HEK293 (cell line): ENCODE measurements at regions not wholly inside any gene's neighbourhood (a gene's known extent, or its start where the extent isn't known, plus 50 kb on each side); places are given as distances from the start of the nearest gene placed in this dataset.

ENCODE experiments used
- CTCF ChIA-PET: fragments of 350-600 bp; formaldehyde crosslinking; extraction: SDS; loops from one replicate; lab custom pipeline; 2021; ENCODE audit warnings: antibody characterized with exemption; lab: Yijun Ruan, JAX
- POLR2A ChIA-PET: fragments of 300-600 bp; formaldehyde crosslinking; extraction: SDS; loops from one replicate; lab custom pipeline; 2020; ENCODE audit warnings: antibody characterized with exemption, inconsistent platforms; lab: Yijun Ruan, JAX
- H3K27ac ChIP-seq: fragments of 200-500 bp; sonication (Bioruptor generic); 2 replicates; pipeline ENCODE4 v1.5.1; 2014; ENCODE audit warnings: low read depth, low read length, control low read depth, inconsistent platforms; ENCODE audit errors: extremely low read depth
- H3K36me3 ChIP-seq, 2 experiments: fragments of 200-500 bp in 1 of 2; sonication (Bioruptor generic) in 1 of 2; 1 replicate in 1 of 2; 2 replicates in 1 of 2; pipeline ENCODE4 v1.5.1; 2014 to 2017; ENCODE audit warnings: inconsistent platforms in 2 of 2, low read length in 2 of 2; ENCODE audit not compliant: control insufficient read depth in 2 of 2, insufficient read depth in 1 of 2
- H3K4me1 ChIP-seq: fragments of 200-500 bp; sonication (Bioruptor generic); 2 replicates; pipeline ENCODE4 v1.5.1; 2014; ENCODE audit warnings: mild to moderate bottlenecking, low read length, inconsistent platforms; ENCODE audit not compliant: control insufficient read depth, insufficient read depth
- H3K4me3 ChIP-seq: 2 replicates; pipeline ENCODE4 v1.5.1; 2011; ENCODE audit warnings: low read depth, mild to moderate bottlenecking, control low read depth, low read length, moderate library complexity
- H3K9me3 ChIP-seq: fragments of 200-500 bp; sonication (Bioruptor generic); 2 replicates; pipeline ENCODE4 v1.5.1; 2014; ENCODE audit warnings: low read depth, low read length, inconsistent platforms; ENCODE audit not compliant: control insufficient read depth, insufficient read depth
- FEZF1 ChIP-seq: fragments of 450-650 bp; formaldehyde crosslinking; IDR thresholded peaks from 2 replicates; pipeline ENCODE4 v1.5.1; 2016; ENCODE audit warnings: missing biosample characterization, missing genetic modification characterization
- OVOL3 ChIP-seq: fragments of 450-650 bp; formaldehyde crosslinking; IDR thresholded peaks from 2 replicates; pipeline ENCODE4 v1.5.1; 2016; ENCODE audit warnings: missing biosample characterization, missing genetic modification characterization
- PRDM6 ChIP-seq: fragments of 450-650 bp; formaldehyde crosslinking; IDR thresholded peaks from 2 replicates; pipeline ENCODE4 v1.5.1; 2017; ENCODE audit warnings: missing biosample characterization, missing genetic modification characterization
- RBAK ChIP-seq: fragments of 450-650 bp; formaldehyde crosslinking; IDR thresholded peaks from 2 replicates; pipeline ENCODE4 v1.5.1; 2016; ENCODE audit warnings: missing biosample characterization, missing genetic modification characterization
- SP2 ChIP-seq: fragments of 450-650 bp; formaldehyde crosslinking; IDR thresholded peaks from 2 replicates; pipeline ENCODE4 v1.5.1; 2016; ENCODE audit warnings: missing biosample characterization, missing genetic modification characterization
- TCF7L2 ChIP-seq: IDR thresholded peaks from 2 replicates; pipeline ENCODE4 v1.6.1; 2011; ENCODE audit warnings: low read depth, mild to moderate bottlenecking, inconsistent platforms, low read length, moderate library complexity, borderline replicate concordance
- ZBTB1 ChIP-seq: fragments of 450-650 bp; formaldehyde crosslinking; IDR thresholded peaks from 2 replicates; pipeline ENCODE4 v1.5.1; 2016; ENCODE audit warnings: missing biosample characterization, missing genetic modification characterization
- ZNF138 ChIP-seq: fragments of 450-650 bp; formaldehyde crosslinking; IDR thresholded peaks from 2 replicates; pipeline ENCODE4 v1.5.1; 2016; ENCODE audit warnings: missing biosample characterization, missing genetic modification characterization, borderline replicate concordance
- ZNF155 ChIP-seq: fragments of 450-650 bp; formaldehyde crosslinking; IDR thresholded peaks from 2 replicates; pipeline ENCODE4 v1.5.1; 2016; ENCODE audit warnings: missing biosample characterization, missing genetic modification characterization
- ZNF16 ChIP-seq: fragments of 450-650 bp; formaldehyde crosslinking; IDR thresholded peaks from 2 replicates; pipeline ENCODE4 v1.5.1; 2016; ENCODE audit warnings: low read depth, missing biosample characterization, missing genetic modification characterization
- ZNF221 ChIP-seq: fragments of 450-650 bp; formaldehyde crosslinking; IDR thresholded peaks from 2 replicates; pipeline ENCODE4 v1.5.1; 2017; ENCODE audit warnings: missing biosample characterization, missing genetic modification characterization, borderline replicate concordance
- ZNF292 ChIP-seq: fragments of 450-650 bp; formaldehyde crosslinking; IDR thresholded peaks from 2 replicates; pipeline ENCODE4 v1.5.1; 2016; ENCODE audit warnings: low read depth, missing biosample characterization, missing genetic modification characterization, borderline replicate concordance
- ZNF366 ChIP-seq: fragments of 450-650 bp; formaldehyde crosslinking; conservative IDR thresholded peaks from 2 replicates; pipeline ENCODE4 v1.5.1; 2016; ENCODE audit warnings: missing biosample characterization, missing genetic modification characterization
- ZNF426 ChIP-seq: fragments of 450-650 bp; formaldehyde crosslinking; IDR thresholded peaks from 2 replicates; pipeline ENCODE4 v1.5.1; 2017; ENCODE audit warnings: missing biosample characterization, missing genetic modification characterization, mild to moderate bottlenecking, inconsistent platforms, moderate library complexity
- ZNF488 ChIP-seq: fragments of 450-650 bp; formaldehyde crosslinking; IDR thresholded peaks from 2 replicates; pipeline ENCODE4 v1.5.1; 2016; ENCODE audit warnings: missing biosample characterization, missing genetic modification characterization
- ZNF596 ChIP-seq: fragments of 450-650 bp; IDR thresholded peaks from 2 replicates; pipeline ENCODE4 v1.5.0; 2018; ENCODE audit warnings: missing biosample characterization, mild to moderate bottlenecking, missing genetic modification characterization, moderate library complexity
- ZNF600 ChIP-seq: fragments of 450-650 bp; formaldehyde crosslinking; IDR thresholded peaks from 2 replicates; pipeline ENCODE4 v1.5.1; 2016; ENCODE audit warnings: missing biosample characterization, missing genetic modification characterization
- ZNF624 ChIP-seq: fragments of 450-650 bp; formaldehyde crosslinking; IDR thresholded peaks from 2 replicates; pipeline ENCODE4 v1.5.1; 2017; ENCODE audit warnings: missing biosample characterization, missing genetic modification characterization
- ZNF692 ChIP-seq: fragments of 450-650 bp; formaldehyde crosslinking; IDR thresholded peaks from 2 replicates; pipeline ENCODE4 v1.5.1; 2016; ENCODE audit warnings: missing biosample characterization, missing genetic modification characterization
- ZNF76 ChIP-seq: fragments of 450-650 bp; formaldehyde crosslinking; IDR thresholded peaks from 2 replicates; pipeline ENCODE4; 2016; ENCODE audit warnings: low read depth, missing biosample characterization, missing genetic modification characterization, borderline replicate concordance
- ZNF792 ChIP-seq: fragments of 450-650 bp; formaldehyde crosslinking; IDR thresholded peaks from 2 replicates; pipeline ENCODE4 v1.5.1; 2016; ENCODE audit warnings: missing biosample characterization, missing genetic modification characterization
- ZSCAN5A ChIP-seq: fragments of 450-650 bp; formaldehyde crosslinking; IDR thresholded peaks from 2 replicates; pipeline ENCODE4 v1.5.1; 2016; ENCODE audit warnings: missing biosample characterization, missing genetic modification characterization
- ZXDB ChIP-seq: fragments of 450-650 bp; formaldehyde crosslinking; IDR thresholded peaks from 2 replicates; pipeline ENCODE4 v1.5.1; 2016; ENCODE audit warnings: missing biosample characterization, missing genetic modification characterization

- Histone ChIP-seq H3K27ac (no peak overlapping the region), H3K9me3 (no peaks in the 10 kb centered on the region), H3K4me3 (no peak overlapping the region), H3K4me1 (no peaks in the 10 kb centered on the region), H3K36me3 (no peaks in the 10 kb centered on the region)
- ChIA-PET CTCF (no interaction called here), POLR2A (no interaction called here)
- TF ChIP-seq PRDM6 (no peak), ZNF600 (tag by site-specific recombination) (no peak), TCF7L2 (no peak), ZNF366 (tag by site-specific recombination) (no peak), ZNF692 (no peak), FEZF1 (no peak), ZXDB (no peak), ZNF16 (tag by site-specific recombination) (no peak), ZNF488 (tag by site-specific recombination) (no peak), ZNF155 (tag by site-specific recombination) (no peak), ZNF624 (tag by site-specific recombination) (no peak), SP2 (tag by site-specific recombination) (no peak)
Observed at GRCh38 chr9:81259896-81260295, 429.5 kb downstream of the TLE1 start.

DNA sequence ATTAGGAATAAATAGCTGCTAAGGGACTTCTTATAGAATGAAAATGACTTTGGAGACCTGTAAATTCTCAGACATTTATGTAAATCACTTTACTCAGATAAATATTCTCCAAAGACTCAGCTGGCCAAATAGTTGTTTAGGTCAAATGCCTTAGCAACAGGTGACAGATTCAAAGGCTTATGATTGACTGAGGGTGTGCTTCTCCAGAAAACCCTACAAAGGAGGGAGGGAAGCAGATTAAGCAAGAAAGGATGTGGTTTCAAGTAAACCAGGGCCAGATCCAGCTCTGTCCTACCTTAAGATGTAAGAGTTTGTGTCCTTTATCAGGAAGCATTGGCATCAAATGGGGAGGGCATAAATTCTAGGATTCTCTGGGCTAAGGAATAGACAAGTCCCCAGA is 433.0 kb downstream of the TLE1 start:
- H3K9me3 ChIP-seq: no peaks in the 10 kb centered on the region
- CTCF ChIA-PET: interaction anchor here (0.6 kb wide), 1 partner anchor 100 kb away, joined by 3 read pairs; no protein-coding TSS in a partner anchor
- no peak overlapping the region for H3K27ac ChIP-seq
- no peaks in the 10 kb centered on the region for H3K36me3 ChIP-seq
- no peaks in the 10 kb centered on the region for H3K4me1 ChIP-seq
- POLR2A ChIA-PET: no interaction called here
- no peak overlapping the region for H3K4me3 ChIP-seq
- TF ChIP-seq ZNF596 (tag by site-specific recombination): no peak
- TF ChIP-seq ZNF426 (tag by site-specific recombination): no peak
- no peak for TF ChIP-seq ZNF138 (tag by site-specific recombination)
- TF ChIP-seq ZNF792 (tag by site-specific recombination): no peak
- TF ChIP-seq ZSCAN5A (tag by site-specific recombination): no peak
- no peak for TF ChIP-seq ZBTB1 (tag by site-specific recombination)
- TF ChIP-seq RBAK (tag by site-specific recombination): no peak
- no peak for TF ChIP-seq OVOL3
- no peak for TF ChIP-seq ZNF292
- no peak for TF ChIP-seq ZNF76 (tag by site-specific recombination)
- TF ChIP-seq ZNF221 (tag by site-specific recombination): no peak
- TF ChIP-seq, all 188 proteins: peak for 0
